ENCODE measurements at regions not wholly inside any gene's neighbourhood (a gene's known extent, or its start where the extent isn't known, plus 50 kb on each side); places are given as distances from the start of the nearest gene placed in this dataset.

DNA sequence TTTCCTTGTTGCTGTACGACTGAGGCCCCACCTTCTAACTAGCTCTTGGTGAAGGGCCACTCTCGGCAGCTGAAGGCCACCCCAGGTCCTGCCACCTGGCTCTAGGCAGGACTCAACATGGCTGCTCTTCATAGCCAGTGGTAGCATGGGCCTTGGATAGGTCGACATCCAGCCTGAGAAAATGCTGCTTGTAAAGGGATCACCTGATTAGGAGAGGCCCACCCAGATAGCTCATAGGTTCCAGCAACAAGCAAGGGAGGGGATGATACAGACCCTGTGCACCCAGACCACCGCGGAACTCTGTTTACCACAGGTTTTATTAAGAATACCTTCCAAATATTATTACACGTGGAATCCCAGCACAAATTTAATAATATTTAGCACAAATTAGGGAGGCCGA, 341.4 kb downstream of the BRD1 start:
- H3K4me1 Mint-ChIP-seq, result no peaks in the 10 kb centered on the region
- H3K27me3 Mint-ChIP-seq, result no peaks in the 10 kb centered on the region
- ChIA-PET CTCF (no interaction called here), POLR2A (no interaction called here)
- no peaks in the 10 kb centered on the region for H3K9me3 Mint-ChIP-seq
- no peak overlapping the region for H3K4me3 Mint-ChIP-seq
- H3K36me3 Mint-ChIP-seq (ENCODE audit: low read depth), result no peaks in the 10 kb centered on the region
- DNase-seq, result no peak
- H3K27ac Mint-ChIP-seq, result no peak overlapping the region

DNA sequence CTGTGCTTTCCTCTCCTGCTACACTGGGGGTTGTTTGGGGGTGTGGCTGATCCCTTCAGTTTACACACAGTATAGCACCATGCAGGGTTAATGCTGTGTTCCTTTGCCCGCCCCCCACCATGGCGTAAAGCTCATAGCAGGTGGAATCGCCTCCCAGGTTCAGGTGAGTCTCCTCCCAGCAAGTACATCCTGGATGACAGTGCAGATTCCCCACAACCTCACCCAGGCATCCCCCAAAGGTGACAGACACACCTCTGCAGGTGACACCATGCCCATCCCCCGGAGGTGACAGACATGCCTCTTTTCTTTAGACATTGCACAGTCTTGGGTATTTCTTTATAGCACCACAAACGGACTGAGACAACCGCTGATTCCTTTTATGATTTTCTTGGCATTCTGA, 343.7 kb downstream of the BRD1 start:
- no peak overlapping the region for H3K27ac Mint-ChIP-seq

DNA sequence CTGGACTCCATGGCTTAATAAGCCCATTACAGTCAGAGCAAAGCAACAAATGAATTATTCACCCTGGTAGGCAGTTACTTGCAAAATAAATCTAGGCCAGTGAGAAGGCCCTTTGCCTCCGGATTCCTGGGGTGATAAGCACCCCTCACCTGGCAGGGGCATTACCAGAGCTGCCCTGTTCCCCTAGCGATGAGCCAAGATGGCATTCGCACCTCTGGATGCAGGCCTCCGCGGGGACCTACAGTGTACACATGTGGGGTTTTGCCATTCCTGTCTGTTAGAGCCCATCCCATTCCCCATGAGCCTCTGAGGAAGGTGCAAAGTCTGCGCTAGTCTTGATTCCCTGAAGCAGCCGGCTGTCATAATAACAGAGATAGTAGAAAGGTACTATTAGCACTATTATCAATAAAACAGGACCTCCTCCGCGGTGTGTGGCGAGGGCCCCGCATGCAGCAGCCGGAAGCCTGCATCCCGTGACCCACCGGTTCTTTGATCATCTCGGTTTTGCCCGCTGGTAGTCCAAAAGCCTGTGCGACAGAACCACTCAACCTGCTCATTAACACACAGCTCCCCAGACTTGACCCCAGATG, 344.3 kb downstream of the BRD1 start:
- H3K36me3 Mint-ChIP-seq (ENCODE audit: low read depth), result no peaks in the 10 kb centered on the region
- no peak overlapping the region for H3K27ac Mint-ChIP-seq
- DNase-seq, result no peak
- no peak overlapping the region for H3K4me3 Mint-ChIP-seq
- H3K27me3 Mint-ChIP-seq, result no peaks in the 10 kb centered on the region
- H3K9me3 Mint-ChIP-seq, result no peaks in the 10 kb centered on the region
- H3K4me1 Mint-ChIP-seq, result no peaks in the 10 kb centered on the region
- CTCF ChIA-PET, result no interaction called here
- POLR2A ChIA-PET, result no interaction called here

More for the DNA sequence above, 343.7 kb downstream of the BRD1 start:
- ChIA-PET POLR2A (no interaction called here), CTCF (no interaction called here)
- Mint-ChIP-seq H3K4me1 (no peaks in the 10 kb centered on the region), H3K36me3 (ENCODE audit: low read depth) (no peaks in the 10 kb centered on the region), H3K4me3 (no peak overlapping the region), H3K9me3 (no peaks in the 10 kb centered on the region), H3K27me3 (no peaks in the 10 kb centered on the region)
- no peak for DNase-seq

DNA sequence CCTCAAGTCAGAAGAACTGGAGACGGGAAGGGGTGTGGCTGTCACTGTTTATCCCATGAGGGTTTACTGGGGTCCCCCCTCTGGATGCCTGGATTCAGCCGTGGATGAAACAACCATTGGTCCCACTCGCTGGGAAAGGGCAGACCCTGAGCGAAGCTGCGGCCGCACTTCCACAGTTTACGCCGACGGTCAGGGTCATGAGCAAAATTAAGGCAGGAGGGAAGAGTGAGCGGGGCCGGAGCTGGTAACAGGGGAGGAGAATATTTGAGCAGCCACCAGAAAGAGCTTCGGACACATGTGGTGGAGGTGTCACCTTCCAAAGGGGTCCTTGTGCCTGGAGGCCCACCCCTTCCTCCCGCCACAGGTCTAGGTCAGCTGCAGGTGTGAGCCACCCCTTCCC, 344.9 kb downstream of the BRD1 start:
- DNase-seq, result no peak
- Mint-ChIP-seq H3K27ac (no peak overlapping the region), H3K36me3 (ENCODE audit: low read depth) (no peaks in the 10 kb centered on the region), H3K4me3 (no peak overlapping the region), H3K4me1 (no peaks in the 10 kb centered on the region), H3K9me3 (no peaks in the 10 kb centered on the region), H3K27me3 (no peaks in the 10 kb centered on the region)
- CTCF ChIA-PET, result no interaction called here
- POLR2A ChIA-PET, result no interaction called here

DNA sequence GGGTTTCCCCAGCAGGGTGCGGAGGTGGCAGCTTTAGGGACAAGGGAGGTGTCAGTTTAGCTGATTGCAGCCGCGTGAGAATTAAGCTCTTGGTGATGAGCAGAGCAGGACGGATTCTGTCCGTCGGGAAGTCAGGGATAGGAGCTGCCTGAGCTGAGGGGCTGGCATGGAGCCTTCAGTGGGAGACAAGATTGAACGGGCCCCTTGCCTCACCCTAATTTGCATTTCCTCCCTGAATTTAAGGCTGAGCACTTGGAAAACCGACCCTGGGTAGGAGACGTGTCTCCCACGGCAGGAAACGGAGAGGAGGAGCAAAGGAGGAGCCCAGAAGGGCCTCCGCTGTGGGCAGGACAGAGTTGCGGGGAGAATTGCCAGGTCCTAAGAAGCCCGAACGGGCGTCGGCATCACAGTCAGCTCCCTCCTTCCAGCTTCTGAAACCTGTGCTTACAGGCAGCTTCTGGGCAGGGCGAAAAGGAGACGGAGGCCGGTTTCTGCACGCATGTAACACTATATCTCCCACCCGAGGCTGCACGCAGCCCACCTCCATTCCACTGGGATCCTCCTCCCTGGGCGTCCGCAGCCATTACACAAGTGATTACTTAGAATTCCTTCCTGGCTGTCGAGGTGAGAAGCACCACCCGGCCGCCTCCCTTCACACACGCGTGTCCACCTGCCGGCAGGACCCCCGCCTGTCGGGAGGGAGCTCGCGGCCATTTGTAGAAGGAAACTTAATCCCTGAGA, 345.8 kb downstream of the BRD1 start:
- ChIA-PET POLR2A (no interaction called here), CTCF (no interaction called here)
- no peak overlapping the region for H3K4me3 Mint-ChIP-seq
- no peaks in the 10 kb centered on the region for H3K36me3 Mint-ChIP-seq (ENCODE audit: low read depth)
- H3K27ac Mint-ChIP-seq, result no peak overlapping the region
- peaks cover 2% of the 10 kb centered on the region for H3K9me3 Mint-ChIP-seq
- no peaks in the 10 kb centered on the region for H3K27me3 Mint-ChIP-seq
- H3K4me1 Mint-ChIP-seq, result no peaks in the 10 kb centered on the region
- no peak for DNase-seq

DNA sequence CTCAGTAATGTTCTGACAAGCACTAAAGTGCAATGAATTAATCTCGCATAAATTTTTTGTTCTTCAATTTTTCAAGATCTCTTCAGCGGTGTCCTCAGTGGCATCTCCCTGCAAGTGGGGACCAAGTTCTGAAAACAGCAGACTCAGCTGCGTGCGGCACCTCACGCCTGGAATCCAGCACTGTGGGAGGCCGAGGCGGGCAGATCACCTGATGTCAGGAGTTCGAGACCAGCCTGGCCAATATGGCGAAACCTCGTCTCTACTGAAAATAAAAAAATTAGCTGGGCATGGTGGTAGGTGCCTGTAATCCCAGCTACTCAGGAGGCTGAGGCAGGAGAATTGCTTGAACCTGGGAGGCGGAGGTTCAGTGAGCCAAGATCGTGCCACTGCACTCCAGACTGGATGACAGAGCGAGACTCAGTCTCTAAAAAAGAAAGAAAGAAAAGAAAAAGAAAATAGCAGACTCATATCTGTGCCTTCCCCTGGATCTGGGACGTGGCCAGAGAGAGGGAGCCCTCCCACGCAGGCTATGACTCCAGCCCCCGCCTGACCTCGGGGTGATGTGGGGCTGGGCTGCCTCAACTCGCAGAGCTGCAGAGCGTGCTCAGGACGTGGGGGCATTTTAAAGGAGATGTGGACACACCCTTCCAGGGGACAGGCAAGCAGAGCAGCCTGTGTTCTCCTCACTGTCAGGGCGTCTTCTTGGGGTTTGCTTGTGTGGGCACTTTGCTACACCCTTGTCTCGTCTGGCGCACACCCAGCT, 346.6 kb downstream of the BRD1 start:
- no peaks in the 10 kb centered on the region for H3K4me1 Mint-ChIP-seq
- ChIA-PET CTCF (no interaction called here), POLR2A (no interaction called here)
- no peak overlapping the region for H3K27ac Mint-ChIP-seq
- no peak for DNase-seq
- H3K27me3 Mint-ChIP-seq, result no peaks in the 10 kb centered on the region
- H3K4me3 Mint-ChIP-seq, result no peak overlapping the region
- peaks cover 5% of the 10 kb centered on the region for H3K9me3 Mint-ChIP-seq
- peaks cover 5% of the 10 kb centered on the region for H3K36me3 Mint-ChIP-seq (ENCODE audit: low read depth)

DNA sequence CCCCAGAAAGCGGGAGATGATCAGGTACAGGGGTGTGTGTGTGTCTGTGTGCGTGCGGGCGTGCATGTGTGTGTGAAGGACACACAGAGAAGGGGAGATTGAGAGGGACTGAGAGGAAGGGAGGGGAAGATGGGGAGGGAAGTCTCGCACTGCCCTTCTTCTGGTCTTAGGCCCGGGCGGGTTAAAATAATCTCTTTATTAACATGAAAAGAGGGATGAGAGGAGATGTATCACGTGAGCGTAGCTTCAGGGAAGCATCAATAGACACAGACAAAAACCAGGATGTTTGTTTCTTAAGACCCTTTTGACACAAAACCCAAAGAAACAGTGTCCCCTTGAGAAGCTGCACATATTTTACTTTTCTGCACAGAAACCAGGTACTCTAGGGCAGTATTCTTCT, 347.3 kb downstream of the BRD1 start:
- ChIA-PET POLR2A (no interaction called here), CTCF (no interaction called here)
- H3K27me3 Mint-ChIP-seq, result no peaks in the 10 kb centered on the region
- no peak overlapping the region for H3K4me3 Mint-ChIP-seq
- peaks cover 7% of the 10 kb centered on the region for H3K36me3 Mint-ChIP-seq (ENCODE audit: low read depth)
- no peak overlapping the region for H3K27ac Mint-ChIP-seq
- DNase-seq, result no peak
- H3K4me1 Mint-ChIP-seq, result no peaks in the 10 kb centered on the region
- peaks cover 5% of the 10 kb centered on the region for H3K9me3 Mint-ChIP-seq

DNA sequence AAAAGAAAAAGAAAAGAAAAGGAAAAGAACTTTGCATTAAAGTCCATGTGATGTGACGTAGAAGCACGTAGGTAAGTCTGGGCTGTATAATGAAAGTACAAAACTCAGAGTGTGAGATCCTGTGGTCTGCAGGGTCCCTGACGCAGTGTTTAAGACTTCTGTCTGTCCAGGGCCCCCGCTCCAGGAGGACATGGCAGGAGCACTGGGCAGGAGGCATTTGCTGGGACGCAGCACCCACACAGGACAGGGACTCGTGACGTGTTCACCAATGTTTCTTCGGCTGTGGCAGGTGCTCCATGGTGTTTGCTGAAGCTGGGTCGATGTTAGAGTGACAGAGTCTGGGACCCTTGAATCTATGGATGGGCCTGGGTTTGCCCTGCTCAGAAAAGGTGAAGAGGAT, 348.1 kb downstream of the BRD1 start:
- Mint-ChIP-seq H3K27ac (no peak overlapping the region), H3K9me3 (peaks cover 5% of the 10 kb centered on the region), H3K4me1 (no peaks in the 10 kb centered on the region), H3K27me3 (no peaks in the 10 kb centered on the region), H3K4me3 (no peak overlapping the region), H3K36me3 (ENCODE audit: low read depth) (peaks cover 7% of the 10 kb centered on the region)
- CTCF ChIA-PET, result no interaction called here
- DNase-seq, result no peak
- POLR2A ChIA-PET, result no interaction called here

DNA sequence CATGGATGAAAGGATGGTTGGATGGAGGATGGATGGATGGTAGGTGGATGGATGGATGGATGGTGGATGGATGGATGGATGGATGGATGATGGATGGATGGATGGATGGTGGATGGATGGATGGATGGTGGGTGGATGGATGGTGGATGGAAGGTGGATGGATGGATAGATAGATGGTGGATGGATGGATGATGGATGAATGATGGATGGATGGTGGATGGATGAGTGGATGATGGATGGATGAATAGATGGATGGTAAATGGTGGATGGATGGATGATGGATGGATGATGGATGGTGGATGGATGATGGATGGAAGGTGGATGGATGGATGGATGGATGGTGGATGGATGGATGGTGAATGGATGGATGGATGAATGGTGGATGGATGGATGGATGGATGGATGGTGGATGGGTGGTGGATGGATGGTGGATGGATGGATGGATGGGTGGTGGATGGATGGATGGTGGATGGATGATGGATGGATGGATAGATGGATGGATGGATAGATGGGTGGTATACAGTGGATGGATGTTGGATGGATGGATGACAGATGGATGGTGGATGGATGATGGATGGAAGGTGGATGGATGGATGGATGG, 350.8 kb downstream of the BRD1 start:
- Mint-ChIP-seq H3K4me1 (no peaks in the 10 kb centered on the region), H3K27me3 (no peaks in the 10 kb centered on the region), H3K27ac (no peak overlapping the region), H3K36me3 (ENCODE audit: low read depth) (peaks cover 7% of the 10 kb centered on the region), H3K4me3 (no peak overlapping the region), H3K9me3 (peaks cover 5% of the 10 kb centered on the region)
- no peak for DNase-seq
- ChIA-PET CTCF (no interaction called here), POLR2A (no interaction called here)

DNA sequence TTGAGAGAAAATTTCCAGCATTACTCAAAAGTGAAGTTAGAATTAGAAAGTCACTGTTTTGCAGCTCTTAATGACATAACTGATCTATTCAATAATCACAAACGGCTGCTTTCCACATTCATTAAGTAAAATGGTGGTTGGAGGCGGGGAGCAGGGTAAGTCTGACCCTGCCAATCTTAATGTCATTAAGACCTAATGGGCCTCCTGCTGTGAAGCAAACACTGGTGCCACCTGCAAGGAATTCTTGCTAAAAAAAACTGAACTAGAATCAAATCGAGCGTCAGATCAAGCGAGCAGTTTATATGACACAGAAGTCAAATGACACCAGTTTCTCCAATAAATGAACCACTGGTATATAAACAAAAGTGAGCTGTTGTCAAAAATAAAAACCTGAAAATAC, 351.5 kb downstream of the BRD1 start:
- Mint-ChIP-seq H3K27me3 (no peaks in the 10 kb centered on the region), H3K4me1 (no peaks in the 10 kb centered on the region), H3K36me3 (ENCODE audit: low read depth) (peaks cover 7% of the 10 kb centered on the region), H3K27ac (no peak overlapping the region), H3K4me3 (no peak overlapping the region), H3K9me3 (peaks cover 5% of the 10 kb centered on the region)
- ChIA-PET CTCF (no interaction called here), POLR2A (no interaction called here)
- no peak for DNase-seq

DNA sequence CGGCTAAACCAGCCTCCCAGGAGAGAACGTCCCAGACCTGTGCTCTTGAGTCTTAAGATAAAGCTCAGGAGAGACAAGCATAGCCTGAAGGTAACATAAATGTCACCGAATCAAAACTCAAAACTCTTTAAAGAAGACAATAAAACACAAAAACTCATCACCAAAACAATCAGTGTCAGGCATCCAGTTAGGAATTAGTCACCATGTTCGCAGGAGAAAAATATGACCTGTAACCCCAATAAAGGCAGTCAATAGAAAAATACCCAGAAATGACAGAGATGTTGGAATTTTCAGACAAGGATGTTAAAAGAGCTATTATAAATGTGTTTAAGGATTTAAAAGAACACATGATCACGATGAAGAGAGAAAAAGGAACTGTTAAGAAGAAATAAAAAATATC, 352.4 kb downstream of the BRD1 start:
- Mint-ChIP-seq H3K27ac (no peak overlapping the region), H3K27me3 (no peaks in the 10 kb centered on the region), H3K4me1 (no peaks in the 10 kb centered on the region), H3K4me3 (no peak overlapping the region), H3K36me3 (ENCODE audit: low read depth) (peaks cover 7% of the 10 kb centered on the region), H3K9me3 (peaks cover 5% of the 10 kb centered on the region)
- no peak for DNase-seq
- ChIA-PET CTCF (no interaction called here), POLR2A (no interaction called here)

DNA sequence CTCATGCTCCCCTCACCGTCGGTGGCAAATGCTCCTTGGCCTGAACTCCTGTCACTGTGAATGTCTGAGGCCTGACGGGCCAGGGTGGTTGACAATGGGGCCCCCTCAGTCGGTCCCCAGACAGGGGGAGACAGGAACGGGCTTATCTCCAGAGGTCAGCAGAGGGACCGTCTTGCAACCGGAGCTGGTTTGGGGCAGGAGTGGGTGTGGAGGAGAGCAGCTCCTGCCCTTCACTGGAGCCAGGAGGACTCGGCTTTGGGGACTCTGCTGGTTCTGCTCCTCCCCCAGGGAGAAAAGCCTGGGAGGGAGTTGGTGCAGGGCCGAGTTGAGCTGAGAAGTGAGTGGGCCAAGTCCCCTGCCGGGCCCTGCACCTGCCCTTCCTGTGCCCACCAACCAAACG, 354.4 kb downstream of the BRD1 start:
- no peaks in the 10 kb centered on the region for H3K4me1 Mint-ChIP-seq
- peaks cover 5% of the 10 kb centered on the region for H3K9me3 Mint-ChIP-seq
- H3K27me3 Mint-ChIP-seq, result no peaks in the 10 kb centered on the region
- ChIA-PET CTCF (no interaction called here), POLR2A (no interaction called here)
- no peak overlapping the region for H3K4me3 Mint-ChIP-seq
- peaks cover 7% of the 10 kb centered on the region for H3K36me3 Mint-ChIP-seq (ENCODE audit: low read depth)
- no peak overlapping the region for H3K27ac Mint-ChIP-seq
- no peak for DNase-seq

DNA sequence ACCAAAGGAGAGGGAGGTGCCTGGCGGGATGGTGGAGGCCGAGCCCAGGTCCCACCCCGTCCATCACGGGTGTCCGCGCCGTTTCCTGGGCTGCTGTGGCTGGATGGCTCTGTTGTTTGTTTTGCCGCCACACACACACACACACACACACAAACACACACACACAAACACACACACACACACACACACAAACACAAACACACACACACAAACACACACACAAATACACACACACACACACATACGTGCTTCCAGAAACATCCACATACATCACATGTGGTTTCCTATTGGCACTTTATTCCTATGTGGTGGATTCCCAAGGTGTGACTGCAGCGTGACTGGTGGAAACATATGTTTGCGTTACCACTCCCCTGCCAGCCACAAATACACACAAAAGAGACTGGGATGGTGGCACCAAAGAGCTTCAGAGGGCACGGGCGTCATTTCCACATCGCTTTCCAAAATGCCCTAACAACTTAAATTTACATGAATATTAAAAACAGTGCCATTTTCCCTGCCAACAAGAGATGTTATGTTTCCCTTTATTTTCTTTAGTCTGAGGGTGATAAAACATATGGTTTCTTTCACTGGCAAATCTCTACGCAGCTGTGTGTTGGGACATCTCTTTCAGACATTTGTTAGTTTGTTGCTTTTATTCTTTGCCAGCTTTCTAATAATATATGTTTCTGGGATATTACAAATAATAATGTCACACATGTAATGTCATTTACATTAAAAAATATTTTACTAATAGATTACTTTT, 356.8 kb downstream of the BRD1 start:
- POLR2A ChIA-PET, result no interaction called here
- no peak for DNase-seq
- no peaks in the 10 kb centered on the region for H3K4me1 Mint-ChIP-seq
- CTCF ChIA-PET, result no interaction called here
- H3K4me3 Mint-ChIP-seq, result no peak overlapping the region
- peaks cover 2% of the 10 kb centered on the region for H3K36me3 Mint-ChIP-seq (ENCODE audit: low read depth)
- no peaks in the 10 kb centered on the region for H3K9me3 Mint-ChIP-seq
- H3K27ac Mint-ChIP-seq, result no peak overlapping the region
- no peaks in the 10 kb centered on the region for H3K27me3 Mint-ChIP-seq

Measured in activated CD4-positive, alpha-beta T cell treated with anti-CD3 and anti-CD28 coated beads, Interleukin-2, amount 10 ng/mL, durations not matched to agents 7 days and 5 days (primary cell).